Small intestine (tissue), 7 donors: ENCODE measurements at regions not wholly inside any gene's neighbourhood (a gene's known extent, or its start where the extent isn't known, plus 50 kb on each side); places are given as distances from the start of the nearest gene placed in this dataset.

Experiments used
- DNase-seq, 2 donors: peaks; one replicate each; pipeline versions ENCODE4 v3.0.0 to v3.0.0-alpha.2; 2013
- FAIRE-seq: peaks from 2 replicates; lab custom pipeline; 2012; peaks lifted over from hg19 to GRCh38; lab: Jason Lieb, UNC
- H3K27ac ChIP-seq, 3 donors: one replicate each; pipeline ENCODE4 v1.5.1; 2013; ENCODE audit warnings: low read length in 2 of 3, mild to moderate bottlenecking in 2 of 3, control low read depth in 1 of 3, inconsistent platforms in 1 of 3, low read depth in 1 of 3, moderate library complexity in 1 of 3
- H3K27me3 ChIP-seq, 3 donors: one replicate each; pipeline ENCODE4 v1.6.1; 2013; ENCODE audit warnings: low read length in 3 of 3, inconsistent platforms in 1 of 3; ENCODE audit not compliant: control insufficient read depth in 3 of 3, insufficient read depth in 3 of 3
- H3K36me3 ChIP-seq, 3 donors: one replicate each; pipeline ENCODE4 v1.6.1; 2013; ENCODE audit warnings: low read length in 3 of 3, inconsistent platforms in 1 of 3, low read depth in 1 of 3, mild to moderate bottlenecking in 1 of 3, moderate library complexity in 1 of 3; ENCODE audit not compliant: control insufficient read depth in 3 of 3, insufficient read depth in 2 of 3
- H3K4me1 ChIP-seq, 3 donors: one replicate each; pipeline ENCODE4 v1.6.1; 2013; ENCODE audit warnings: low read length in 2 of 3, inconsistent platforms in 1 of 3, low read depth in 1 of 3, mild to moderate bottlenecking in 1 of 3, moderate library complexity in 1 of 3; ENCODE audit not compliant: control insufficient read depth in 3 of 3, insufficient read depth in 2 of 3
- H3K4me3 ChIP-seq, 3 donors: one replicate each; pipeline ENCODE4 v1.5.1; 2013; ENCODE audit warnings: low read length in 3 of 3, control low read depth in 1 of 3, inconsistent platforms in 1 of 3, low read depth in 1 of 3, mild to moderate bottlenecking in 1 of 3, moderate library complexity in 1 of 3
- H3K9me3 ChIP-seq, 2 donors: one replicate each; pipeline ENCODE4 v1.6.1; 2013; ENCODE audit warnings: low read depth in 1 of 2, low read length in 1 of 2; ENCODE audit not compliant: control insufficient read depth in 2 of 2, insufficient read depth in 1 of 2
- WGBS, 3 donors: extraction: QIAGEN DNeasy Blood & Tissue Kit; methylation state at CpG; one replicate each; pipeline ENCODE4 v1.1.7; 2013; 5-methylcytosine and 5-hydroxymethylcytosine counted together
- donor health status: healthy with polysubstance abuse.
- donor health status: control.
- donor health status: control.
- donor health status: Bipolar disorder and iron deficiency.
- donor health status: healthy.

- Histone ChIP-seq H3K36me3 (no peaks in the 10 kb centered on the region), H3K27me3 (no peaks in the 10 kb centered on the region), H3K4me3 (no peak overlapping the region), H3K9me3 (no peaks in the 10 kb centered on the region), H3K27ac (no peak overlapping the region), H3K4me1 (no peaks in the 10 kb centered on the region)
- 58 to 75% (median 67%) methylated on average over 9 of the region's 9 CpGs for WGBS, 3 donors
- FAIRE-seq (no peak), DNase-seq (no peak)
Measured at GRCh38 chr2:18396329-18397010, 164.0 kb downstream of the RDH14 start.

DNA sequence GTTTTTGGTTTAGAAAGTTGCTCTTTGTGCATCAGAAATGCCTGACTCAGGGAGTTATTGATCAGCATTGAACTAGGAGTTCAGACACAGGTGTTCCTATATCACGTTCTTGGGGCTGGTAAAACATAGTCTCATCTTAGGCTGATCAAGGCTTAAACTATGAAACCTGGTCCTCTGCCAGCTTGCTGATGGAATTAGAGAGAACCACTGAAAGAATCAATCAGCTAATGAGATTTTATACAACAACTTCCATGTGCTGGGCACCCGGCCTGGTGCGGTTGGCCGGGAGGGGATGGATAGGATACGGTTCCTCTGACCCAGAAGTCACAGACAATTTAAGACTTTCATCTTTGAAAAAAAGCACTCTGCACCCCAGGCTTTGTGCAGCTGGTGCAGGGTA, 164.9 kb downstream of the RDH14 start:
- Histone ChIP-seq H3K36me3 (no peaks in the 10 kb centered on the region), H3K27ac (no peak overlapping the region), H3K9me3 (no peaks in the 10 kb centered on the region), H3K4me3 (no peak overlapping the region), H3K4me1 (no peaks in the 10 kb centered on the region), H3K27me3 (no peaks in the 10 kb centered on the region)
- WGBS, 3 donors, result 74 to 88% (median 84%) methylated on average over 5 of the region's 5 CpGs
- no peak for DNase-seq
- no peak for FAIRE-seq

- H3K36me3 ChIP-seq, result no peaks in the 10 kb centered on the region
- no peak overlapping the region for H3K27ac ChIP-seq
- no peak for FAIRE-seq
- no peaks in the 10 kb centered on the region for H3K9me3 ChIP-seq
- H3K27me3 ChIP-seq, result peaks cover 0 to under 1% (median 0%) of the 10 kb centered on the region in 3 donors
- peak; percentile 56 to 75 for DNase-seq
- no peaks in the 10 kb centered on the region for H3K4me1 ChIP-seq
- WGBS, 3 donors, result 50 to 59% (median 59%) methylated on average over 15 of the region's 15 CpGs
- H3K4me3 ChIP-seq, result no peak overlapping the region
Measured at GRCh38 chr2:18387441-18388206, 172.8 kb downstream of the RDH14 start.

DNA sequence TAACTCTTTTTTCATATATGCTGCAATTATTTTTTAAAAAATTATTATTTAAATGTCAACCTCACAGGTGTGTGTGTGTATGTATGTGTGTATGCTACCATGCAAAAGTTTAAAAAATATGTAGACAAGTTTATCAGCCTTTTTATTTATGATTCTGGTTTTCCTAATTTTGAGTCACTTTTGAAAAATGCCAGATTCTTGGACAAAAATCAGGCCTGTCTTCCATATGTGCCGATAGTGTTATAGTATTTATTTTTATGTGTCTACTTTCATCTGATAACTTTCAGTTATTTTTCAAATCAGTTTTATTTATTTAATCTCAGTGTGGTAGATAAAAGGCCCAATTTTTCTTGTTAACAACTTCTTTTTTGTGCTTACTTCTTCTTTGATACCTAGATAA, 176.2 kb downstream of the RDH14 start:
- no peak for FAIRE-seq
- WGBS, 3 donors, result 66 to 78% (median 74%) methylated on average over 1 of the region's 1 CpG
- H3K4me1 ChIP-seq, result no peaks in the 10 kb centered on the region

GRCh38 chr2:18381386-18381785, 179.1 kb downstream of the RDH14 start:
- FAIRE-seq (no peak), DNase-seq (no peak)
- H3K4me1 ChIP-seq, result no peaks in the 10 kb centered on the region
- peaks cover 0 to 5% (median 0%) of the 10 kb centered on the region in 3 donors for H3K27me3 ChIP-seq
- no peak overlapping the region for H3K4me3 ChIP-seq
- no peaks in the 10 kb centered on the region for H3K36me3 ChIP-seq
- H3K9me3 ChIP-seq, result no peaks in the 10 kb centered on the region
- H3K27ac ChIP-seq, result no peak overlapping the region

More for the DNA sequence above, 176.2 kb downstream of the RDH14 start:
- no peaks in the 10 kb centered on the region for H3K36me3 ChIP-seq
- no peak overlapping the region for H3K4me3 ChIP-seq
- H3K27ac ChIP-seq, result no peak overlapping the region
- H3K9me3 ChIP-seq, result no peaks in the 10 kb centered on the region
- DNase-seq, result no peak
- H3K27me3 ChIP-seq, result peaks cover 0 to 5% (median 0%) of the 10 kb centered on the region in 3 donors

DNA sequence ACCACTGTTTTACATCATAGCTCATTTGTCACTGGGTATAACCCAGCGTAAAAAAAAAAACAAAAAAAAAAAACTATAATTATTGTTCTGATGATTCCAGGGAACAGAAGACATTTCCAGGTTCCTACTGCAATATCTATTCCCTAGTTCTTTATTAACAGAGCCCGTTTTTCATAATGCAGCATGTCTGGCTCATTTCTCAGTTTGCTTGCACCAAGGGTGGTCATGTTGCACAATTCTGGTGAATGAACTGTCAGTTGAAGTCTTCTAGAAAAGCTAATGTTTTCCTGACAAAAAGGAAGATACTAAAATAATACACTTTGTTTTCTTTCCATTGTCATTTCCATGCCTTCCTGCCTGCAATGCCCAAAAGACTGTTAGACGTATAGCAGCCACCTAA, 180.1 kb downstream of the RDH14 start:
- 58 to 61% (median 61%) methylated on average over 3 of the region's 3 CpGs for WGBS, 3 donors

GRCh38 chr2:18379870-18380269, 180.6 kb downstream of the RDH14 start:
- Histone ChIP-seq H3K4me1 (no peaks in the 10 kb centered on the region), H3K36me3 (no peaks in the 10 kb centered on the region), H3K27me3 (peaks cover 0 to 5% (median 0%) of the 10 kb centered on the region in 3 donors), H3K4me3 (no peak overlapping the region), H3K9me3 (no peaks in the 10 kb centered on the region), H3K27ac (no peak overlapping the region)
- DNase-seq, result no peak
- FAIRE-seq, result no peak
- 32 to 70% (median 59%) methylated on average over 7 of the region's 7 CpGs for WGBS, 3 donors

More for the DNA sequence above, 180.1 kb downstream of the RDH14 start:
- Histone ChIP-seq H3K4me3 (no peak overlapping the region), H3K27me3 (peaks cover 0 to 5% (median 0%) of the 10 kb centered on the region in 3 donors), H3K9me3 (no peaks in the 10 kb centered on the region), H3K4me1 (no peaks in the 10 kb centered on the region), H3K36me3 (no peaks in the 10 kb centered on the region), H3K27ac (no peak overlapping the region)
- no peak for DNase-seq
- FAIRE-seq, result no peak

GRCh38 chr2:18378020-18378653, 182.3 kb downstream of the RDH14 start:
- Histone ChIP-seq H3K27me3 (peaks cover 0 to 5% (median 0%) of the 10 kb centered on the region in 3 donors), H3K27ac (no peak overlapping the region), H3K4me3 (no peak overlapping the region), H3K36me3 (no peaks in the 10 kb centered on the region), H3K4me1 (no peaks in the 10 kb centered on the region), H3K9me3 (no peaks in the 10 kb centered on the region)
- DNase-seq (peak; percentile 25 to 48), FAIRE-seq (no peak)
- 32 to 39% (median 32%) methylated on average over 4 of the region's 4 CpGs for WGBS, 3 donors
